WTC11 (cell line): ENCODE measurements at regions not wholly inside any gene's neighbourhood (a gene's known extent, or its start where the extent isn't known, plus 50 kb on each side); places are given as distances from the start of the nearest gene placed in this dataset.

Experiments used
- ARID4B ChIP-seq: sonication (generic); formaldehyde crosslinking; IDR thresholded peaks from 2 replicates; pipeline ENCODE4 v1.8.0; 2023; ENCODE audit warnings: missing genetic modification reagents, mild to moderate bottlenecking, borderline replicate concordance
- GTF2I ChIP-seq: fragments of 250-450 bp; sonication (Bioruptor Pico); conservative IDR thresholded peaks from 2 replicates; pipeline ENCODE4 v1.4.0; 2021; ENCODE audit warnings: mild to moderate bottlenecking
- ZNF219 ChIP-seq: sonication (generic); formaldehyde crosslinking; IDR thresholded peaks from 2 replicates; pipeline ENCODE4 v1.8.0; 2023; ENCODE audit warnings: missing genetic modification reagents, mild to moderate bottlenecking, borderline replicate concordance
- ZNF232 ChIP-seq: sonication (generic); formaldehyde crosslinking; IDR thresholded peaks from 2 replicates; pipeline ENCODE4 v1.8.0; 2022; ENCODE audit warnings: mild to moderate bottlenecking, missing genetic modification reagents
- TF ChIP-seq, protein P1 (sequence below): fragments of 250-450 bp; sonication (Bioruptor Pico); IDR thresholded peaks from 2 replicates; pipeline ENCODE4 v2.1.2; 2022; ENCODE audit warnings: mild to moderate bottlenecking, moderate library complexity
- TF ChIP-seq, protein P2 (sequence below): fragments of 200-600 bp; IDR thresholded peaks from 2 replicates; pipeline ENCODE4 v1.8.0; 2022; ENCODE audit warnings: antibody characterized with exemption

GRCh38 chr1:4027492-4028138, 127.5 kb upstream of the C1orf174 start:
- no peak for TF ChIP-seq ZNF219
- TF ChIP-seq, protein P1, sequence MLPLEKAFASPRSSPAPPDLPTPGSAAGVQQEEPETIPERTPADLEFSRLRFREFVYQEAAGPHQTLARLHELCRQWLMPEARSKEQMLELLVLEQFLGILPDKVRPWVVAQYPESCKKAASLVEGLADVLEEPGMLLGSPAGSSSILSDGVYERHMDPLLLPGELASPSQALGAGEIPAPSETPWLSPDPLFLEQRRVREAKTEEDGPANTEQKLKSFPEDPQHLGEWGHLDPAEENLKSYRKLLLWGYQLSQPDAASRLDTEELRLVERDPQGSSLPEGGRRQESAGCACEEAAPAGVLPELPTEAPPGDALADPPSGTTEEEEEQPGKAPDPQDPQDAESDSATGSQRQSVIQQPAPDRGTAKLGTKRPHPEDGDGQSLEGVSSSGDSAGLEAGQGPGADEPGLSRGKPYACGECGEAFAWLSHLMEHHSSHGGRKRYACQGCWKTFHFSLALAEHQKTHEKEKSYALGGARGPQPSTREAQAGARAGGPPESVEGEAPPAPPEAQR (CRISPR knock-in tag): no peak
- no peak for TF ChIP-seq GTF2I (CRISPR knock-in tag)
- TF ChIP-seq, protein P2, sequence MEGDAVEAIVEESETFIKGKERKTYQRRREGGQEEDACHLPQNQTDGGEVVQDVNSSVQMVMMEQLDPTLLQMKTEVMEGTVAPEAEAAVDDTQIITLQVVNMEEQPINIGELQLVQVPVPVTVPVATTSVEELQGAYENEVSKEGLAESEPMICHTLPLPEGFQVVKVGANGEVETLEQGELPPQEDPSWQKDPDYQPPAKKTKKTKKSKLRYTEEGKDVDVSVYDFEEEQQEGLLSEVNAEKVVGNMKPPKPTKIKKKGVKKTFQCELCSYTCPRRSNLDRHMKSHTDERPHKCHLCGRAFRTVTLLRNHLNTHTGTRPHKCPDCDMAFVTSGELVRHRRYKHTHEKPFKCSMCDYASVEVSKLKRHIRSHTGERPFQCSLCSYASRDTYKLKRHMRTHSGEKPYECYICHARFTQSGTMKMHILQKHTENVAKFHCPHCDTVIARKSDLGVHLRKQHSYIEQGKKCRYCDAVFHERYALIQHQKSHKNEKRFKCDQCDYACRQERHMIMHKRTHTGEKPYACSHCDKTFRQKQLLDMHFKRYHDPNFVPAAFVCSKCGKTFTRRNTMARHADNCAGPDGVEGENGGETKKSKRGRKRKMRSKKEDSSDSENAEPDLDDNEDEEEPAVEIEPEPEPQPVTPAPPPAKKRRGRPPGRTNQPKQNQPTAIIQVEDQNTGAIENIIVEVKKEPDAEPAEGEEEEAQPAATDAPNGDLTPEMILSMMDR: no peak
- no peak for TF ChIP-seq ZNF232 (CRISPR knock-in tag)
- no peak for TF ChIP-seq ARID4B (CRISPR knock-in tag)
